B cell (primary cell): ENCODE measurements at regions not wholly inside any gene's neighbourhood (a gene's known extent, or its start where the extent isn't known, plus 50 kb on each side); places are given as distances from the start of the nearest gene placed in this dataset.

Experiments
- EZH2 ChIP-seq: IDR thresholded peaks from 2 replicates; pipeline ENCODE4 v1.6.1; 2012; ENCODE audit warnings: borderline replicate concordance, low read depth, mild to moderate bottlenecking, moderate library complexity, low read length; ENCODE audit not compliant: insufficient read depth, poor library complexity, severe bottlenecking
- TF ChIP-seq, protein P1 (sequence below): fragments of 200-600 bp; IDR thresholded peaks from one replicate; pipeline ENCODE4 v1.8.0; 2022; ENCODE audit warnings: antibody characterized with exemption, mild to moderate bottlenecking

DNA sequence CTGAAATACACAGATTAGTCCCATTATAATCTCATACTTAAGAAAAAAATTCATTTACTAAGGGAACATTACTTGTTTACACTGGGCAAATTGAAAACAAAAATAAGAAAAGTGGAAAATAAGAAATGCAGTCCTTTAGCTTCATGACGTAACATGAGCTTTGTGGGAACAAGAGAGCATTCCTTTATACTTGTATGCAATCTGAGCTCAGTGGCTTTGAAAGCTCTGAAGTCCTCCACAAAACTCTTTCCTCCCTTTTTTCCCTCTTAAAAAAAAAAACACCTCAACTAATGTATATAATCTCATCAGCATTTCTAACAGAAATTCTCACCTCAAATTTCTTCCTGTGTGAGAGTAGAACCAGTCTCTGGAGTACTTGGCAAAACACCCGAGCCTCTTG, 76.9 kb upstream of the OTX2 start:
- TF ChIP-seq, protein P1, sequence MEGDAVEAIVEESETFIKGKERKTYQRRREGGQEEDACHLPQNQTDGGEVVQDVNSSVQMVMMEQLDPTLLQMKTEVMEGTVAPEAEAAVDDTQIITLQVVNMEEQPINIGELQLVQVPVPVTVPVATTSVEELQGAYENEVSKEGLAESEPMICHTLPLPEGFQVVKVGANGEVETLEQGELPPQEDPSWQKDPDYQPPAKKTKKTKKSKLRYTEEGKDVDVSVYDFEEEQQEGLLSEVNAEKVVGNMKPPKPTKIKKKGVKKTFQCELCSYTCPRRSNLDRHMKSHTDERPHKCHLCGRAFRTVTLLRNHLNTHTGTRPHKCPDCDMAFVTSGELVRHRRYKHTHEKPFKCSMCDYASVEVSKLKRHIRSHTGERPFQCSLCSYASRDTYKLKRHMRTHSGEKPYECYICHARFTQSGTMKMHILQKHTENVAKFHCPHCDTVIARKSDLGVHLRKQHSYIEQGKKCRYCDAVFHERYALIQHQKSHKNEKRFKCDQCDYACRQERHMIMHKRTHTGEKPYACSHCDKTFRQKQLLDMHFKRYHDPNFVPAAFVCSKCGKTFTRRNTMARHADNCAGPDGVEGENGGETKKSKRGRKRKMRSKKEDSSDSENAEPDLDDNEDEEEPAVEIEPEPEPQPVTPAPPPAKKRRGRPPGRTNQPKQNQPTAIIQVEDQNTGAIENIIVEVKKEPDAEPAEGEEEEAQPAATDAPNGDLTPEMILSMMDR = no peak
- no peak for TF ChIP-seq EZH2
